Thoracic aorta (tissue), 2 donors: ENCODE measurements at regions not wholly inside any gene's neighbourhood (a gene's known extent, or its start where the extent isn't known, plus 50 kb on each side); places are given as distances from the start of the nearest gene placed in this dataset.

Experiments
- ATAC-seq: fragments of 150-250 bp; one replicate; pipeline ENCODE4 v1.8.0; 2017; ENCODE audit warnings: low read depth; ENCODE audit not compliant: insufficient number of reproducible peaks, low FRiP score
- DNase-seq: peaks from one replicate; pipeline ENCODE4 v3.0.0-alpha.2; 2020; ENCODE audit warnings: low spot score
- H3K27ac ChIP-seq, 2 donors: fragments of 200-600 bp; sonication (generic); 1 replicate in 1 of 2; 2 replicates in 1 of 2; pipeline ENCODE4 v1.5.1; 2016; ENCODE audit warnings: mild to moderate bottlenecking in 2 of 2, moderate library complexity in 2 of 2
- H3K27me3 ChIP-seq: fragments of 200-600 bp; sonication (generic); replicated peaks from 2 replicates; pipeline ENCODE4 v1.6.0; 2016; ENCODE audit warnings: mild to moderate bottlenecking; ENCODE audit not compliant: insufficient read depth
- H3K36me3 ChIP-seq: fragments of 200-600 bp; sonication (generic); one replicate; pipeline ENCODE4 v1.5.1; 2016
- H3K4me1 ChIP-seq, 2 donors: fragments of 200-600 bp; sonication (generic); 1 replicate in 1 of 2; 2 replicates in 1 of 2; pipeline versions ENCODE4 v1.5.1 to v1.6.0; 2016; ENCODE audit warnings: low read depth in 2 of 2, mild to moderate bottlenecking in 1 of 2; ENCODE audit not compliant: control insufficient read depth in 1 of 2
- H3K4me3 ChIP-seq: fragments of 200-600 bp; sonication (generic); 2 replicates; pipeline ENCODE4 v1.5.1; 2016; ENCODE audit warnings: mild to moderate bottlenecking
- H3K9me3 ChIP-seq: fragments of 200-600 bp; sonication (generic); 2 replicates; pipeline ENCODE4 v1.5.1; 2016
- CTCF ChIP-seq: fragments of 200-600 bp; sonication (generic); IDR thresholded peaks from one replicate; pipeline ENCODE4 v1.5.1; 2019; ENCODE audit warnings: antibody characterized with exemption

GRCh38 chr7:84611391-84611790, 416.8 kb upstream of the SEMA3A start:
- no peaks in the 10 kb centered on the region for H3K36me3 ChIP-seq
- ATAC-seq (no peak), DNase-seq (no peak)
- TF ChIP-seq CTCF, result no peak
- no peak overlapping the region for H3K4me3 ChIP-seq
- no peaks in the 10 kb centered on the region for H3K4me1 ChIP-seq
- H3K27me3 ChIP-seq, result no peaks in the 10 kb centered on the region
- no peak overlapping the region for H3K27ac ChIP-seq
- H3K9me3 ChIP-seq, result no peaks in the 10 kb centered on the region

DNA sequence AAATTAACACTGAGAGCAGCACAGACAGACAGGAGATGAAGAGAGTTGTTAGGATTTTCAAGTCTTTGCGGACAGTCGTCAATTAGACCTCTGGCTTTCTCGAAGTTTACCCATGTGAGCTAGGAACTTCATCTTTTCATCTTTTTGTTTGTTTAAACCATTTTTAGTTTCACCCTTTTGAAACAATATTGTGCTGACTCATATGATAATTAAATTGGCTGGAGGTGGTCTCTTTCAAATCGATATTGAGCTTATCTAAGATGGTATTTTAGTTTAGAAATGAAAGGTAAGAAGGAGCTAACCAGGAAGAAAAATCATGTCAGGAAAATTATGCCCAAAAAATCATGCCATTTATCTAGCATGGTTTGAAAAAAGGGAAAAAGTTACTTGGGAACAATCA, 415.8 kb upstream of the SEMA3A start:
- Histone ChIP-seq H3K27me3 (no peaks in the 10 kb centered on the region), H3K36me3 (no peaks in the 10 kb centered on the region), H3K4me1 (no peaks in the 10 kb centered on the region), H3K4me3 (no peak overlapping the region), H3K9me3 (no peaks in the 10 kb centered on the region), H3K27ac (no peak overlapping the region)
- DNase-seq (no peak), ATAC-seq (no peak)
- no peak for TF ChIP-seq CTCF

DNA sequence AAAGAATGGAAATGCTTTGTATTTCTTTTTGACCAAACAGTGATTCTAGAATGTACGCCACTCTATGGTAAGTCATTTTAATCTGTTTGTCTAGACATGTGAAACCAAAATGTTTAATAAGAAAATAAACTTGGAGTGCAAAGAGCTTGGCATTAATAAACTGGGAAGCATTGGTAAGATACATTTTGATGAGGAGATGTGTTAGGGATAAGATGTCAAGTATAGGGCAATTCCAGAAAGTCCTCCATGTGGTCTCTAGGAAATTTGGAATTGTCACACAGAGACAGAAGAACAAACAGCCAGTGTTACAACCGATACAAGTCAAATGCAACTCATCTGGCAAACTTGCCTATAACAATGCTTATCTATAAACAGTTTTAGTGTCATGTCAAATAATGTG, 410.7 kb upstream of the SEMA3A start:
- Histone ChIP-seq H3K27me3 (no peaks in the 10 kb centered on the region), H3K27ac (no peak overlapping the region), H3K9me3 (peaks cover 5% of the 10 kb centered on the region), H3K4me1 (no peaks in the 10 kb centered on the region), H3K4me3 (no peak overlapping the region), H3K36me3 (no peaks in the 10 kb centered on the region)
- ATAC-seq (no peak), DNase-seq (no peak)
- TF ChIP-seq CTCF, result no peak

DNA sequence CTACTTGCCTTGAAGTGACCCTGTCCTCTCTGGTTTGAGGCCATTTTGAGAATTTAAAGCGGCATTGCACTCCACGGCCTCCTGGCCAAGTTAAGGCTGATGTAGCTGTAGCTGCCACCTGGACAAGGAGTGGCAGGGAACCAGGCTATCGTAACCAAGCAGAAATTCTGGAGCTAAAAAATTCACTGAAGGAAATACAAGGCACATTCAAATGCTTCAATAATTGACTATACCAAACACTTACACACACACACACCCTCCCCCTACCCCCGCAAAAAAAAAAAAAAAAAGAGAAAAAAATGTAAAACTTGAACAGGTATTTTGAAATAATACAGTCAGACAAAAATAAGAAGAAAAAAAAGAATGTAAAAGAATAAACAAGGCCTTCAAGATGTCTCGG, 409.0 kb upstream of the SEMA3A start:
- H3K4me3 ChIP-seq, result no peak overlapping the region

GRCh38 chr7:84595026-84595425, 400.4 kb upstream of the SEMA3A start:
- Histone ChIP-seq H3K4me1 (no peaks in the 10 kb centered on the region), H3K9me3 (no peaks in the 10 kb centered on the region), H3K36me3 (no peaks in the 10 kb centered on the region), H3K4me3 (no peak overlapping the region), H3K27ac (no peak overlapping the region), H3K27me3 (no peaks in the 10 kb centered on the region)
- DNase-seq (no peak), ATAC-seq (no peak)
- TF ChIP-seq CTCF, result no peak

More for the DNA sequence above, 409.0 kb upstream of the SEMA3A start:
- Histone ChIP-seq H3K36me3 (no peaks in the 10 kb centered on the region), H3K9me3 (peaks cover 5% of the 10 kb centered on the region), H3K4me1 (no peaks in the 10 kb centered on the region), H3K27me3 (no peaks in the 10 kb centered on the region), H3K27ac (no peak overlapping the region)
- ATAC-seq (no peak), DNase-seq (no peak)
- no peak for TF ChIP-seq CTCF
